Upper lobe of right lung (tissue), 1 donor: ENCODE measurements at regions not wholly inside any gene's neighbourhood (a gene's known extent, or its start where the extent isn't known, plus 50 kb on each side); places are given as distances from the start of the nearest gene placed in this dataset.

Source experiments
- ATAC-seq: fragments of 200-7000 bp; cut with Tn5 transposase; one replicate; pipeline ENCODE4 v1.9.1; 2020; ENCODE audit warnings: mild to moderate bottlenecking, moderate library complexity
- DNase-seq: peaks from one replicate; pipeline ENCODE4 v3.0.0-alpha.2; 2020
- H3K27ac ChIP-seq: fragments of 200-600 bp; one replicate; pipeline ENCODE4 v1.8.0; 2022
- H3K27me3 ChIP-seq: fragments of 200-600 bp; one replicate; pipeline ENCODE4 v1.8.0; 2022; ENCODE audit warnings: mild to moderate bottlenecking
- H3K36me3 ChIP-seq: fragments of 200-600 bp; one replicate; pipeline ENCODE4 v1.8.0; 2022
- H3K4me1 ChIP-seq: fragments of 200-600 bp; one replicate; pipeline ENCODE4 v1.8.0; 2022
- H3K4me3 ChIP-seq: fragments of 200-600 bp; one replicate; pipeline ENCODE4 v1.8.0; 2022; ENCODE audit warnings: mild to moderate bottlenecking
- H3K9me3 ChIP-seq: fragments of 200-600 bp; one replicate; pipeline ENCODE4 v1.8.0; 2022
- CTCF ChIP-seq: fragments of 200-600 bp; IDR thresholded peaks from one replicate; pipeline ENCODE4 v1.8.0; 2022; ENCODE audit warnings: antibody characterized with exemption
- intact Hi-C: fragments of 100-400 bp; cut with DNase I; formaldehyde crosslinking; loops from one replicate; pipeline ENCODE4 v1.11.0; 2022
- donor health status: DM: no; HTN: yes; CAD: no; lungs with severe emphysema.

DNA sequence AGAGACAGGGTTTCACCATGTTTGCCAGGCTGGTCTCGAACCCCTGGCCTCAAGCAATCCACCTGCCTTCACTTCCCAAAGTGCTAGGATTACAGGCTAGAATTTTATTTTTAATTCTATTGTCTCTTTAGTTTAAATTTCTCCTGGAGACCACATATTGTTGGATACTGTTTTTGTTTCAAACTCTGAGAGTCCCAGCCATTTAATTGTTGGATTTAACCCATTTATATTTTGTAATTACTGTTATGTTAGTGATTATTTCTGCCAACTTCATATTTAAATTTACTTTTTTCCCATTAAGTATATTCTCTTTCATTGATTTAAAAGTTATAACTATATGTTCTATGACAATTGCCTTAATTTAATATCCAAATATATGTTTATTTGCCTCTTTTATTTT is 185.6 kb downstream of the ZNF248 start:
- Histone ChIP-seq H3K27me3 (no peaks in the 10 kb centered on the region), H3K4me3 (no peak overlapping the region), H3K27ac (no peak overlapping the region), H3K36me3 (no peaks in the 10 kb centered on the region), H3K9me3 (peaks cover 4% of the 10 kb centered on the region), H3K4me1 (no peaks in the 10 kb centered on the region)
- DNase-seq (no peak), ATAC-seq (no peak)
- intact Hi-C loops: no loop called here
- no peak for TF ChIP-seq CTCF

DNA sequence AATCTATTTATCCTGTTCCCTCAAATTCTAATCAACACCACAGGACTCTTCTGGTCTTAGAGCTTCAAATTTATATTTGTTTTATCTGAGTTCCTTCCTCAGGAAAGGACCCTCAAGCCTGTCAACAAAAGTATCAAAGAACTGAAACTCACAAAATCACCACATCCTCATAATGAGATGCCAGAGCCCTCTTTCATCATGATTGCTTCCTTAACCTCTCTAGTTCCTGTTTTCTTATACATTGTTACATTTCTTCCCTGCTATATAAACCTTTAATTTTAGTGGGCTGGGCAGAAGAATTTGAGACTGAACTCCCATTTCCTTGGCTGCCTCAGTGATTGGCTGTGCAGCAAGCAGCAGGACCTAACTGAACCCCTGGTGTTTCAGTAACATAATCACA is 189.7 kb downstream of the ZNF248 start:
- Histone ChIP-seq H3K4me3 (no peak overlapping the region), H3K9me3 (peaks cover 4% of the 10 kb centered on the region)

DNA sequence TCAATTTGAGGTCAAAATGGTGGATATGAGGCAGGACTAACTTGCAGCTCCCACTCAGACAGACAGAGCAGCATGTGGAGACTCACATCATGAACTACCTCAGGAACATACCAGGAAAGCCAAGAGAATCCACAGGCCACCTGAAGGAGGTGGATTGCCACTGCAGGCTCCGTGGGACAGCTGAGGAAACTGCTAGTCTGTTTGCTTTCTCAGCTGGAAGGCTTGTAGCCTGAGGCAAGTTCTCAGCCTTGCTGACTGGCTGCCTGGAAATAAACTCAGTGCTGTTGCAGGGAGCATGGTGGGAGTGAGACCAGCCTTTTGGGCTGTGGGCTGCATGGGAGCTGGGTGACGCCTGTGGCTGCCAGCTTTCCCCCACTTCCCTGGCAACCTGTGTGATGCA is 202.9 kb downstream of the ZNF248 start:
- no peak overlapping the region for H3K27ac ChIP-seq
- no peak for ATAC-seq
- no peak for DNase-seq
- H3K9me3 ChIP-seq: peaks cover 3% of the 10 kb centered on the region
- no peaks in the 10 kb centered on the region for H3K36me3 ChIP-seq
- H3K27me3 ChIP-seq: no peaks in the 10 kb centered on the region
- no peak for TF ChIP-seq CTCF
- intact Hi-C loops: no loop called here
- H3K4me3 ChIP-seq: no peak overlapping the region
- no peaks in the 10 kb centered on the region for H3K4me1 ChIP-seq

More for the DNA sequence above, 189.7 kb downstream of the ZNF248 start:
- no peaks in the 10 kb centered on the region for H3K4me1 ChIP-seq
- H3K36me3 ChIP-seq: no peaks in the 10 kb centered on the region
- no peak for TF ChIP-seq CTCF
- DNase-seq (no peak), ATAC-seq (no peak)
- H3K27ac ChIP-seq: no peak overlapping the region
- no peaks in the 10 kb centered on the region for H3K27me3 ChIP-seq
- intact Hi-C loops: no loop called here

- no peak overlapping the region for H3K4me3 ChIP-seq
- no peaks in the 10 kb centered on the region for H3K27me3 ChIP-seq
- no peak overlapping the region for H3K27ac ChIP-seq
- no peaks in the 10 kb centered on the region for H3K9me3 ChIP-seq
- H3K36me3 ChIP-seq: no peaks in the 10 kb centered on the region
- H3K4me1 ChIP-seq: no peaks in the 10 kb centered on the region
- DNase-seq (no peak), ATAC-seq (no peak)
- intact Hi-C loops: no loop called here
- TF ChIP-seq CTCF: no peak
Measured at GRCh38 chr10:37643187-37643586, 214.2 kb downstream of the ZNF248 start.

DNA sequence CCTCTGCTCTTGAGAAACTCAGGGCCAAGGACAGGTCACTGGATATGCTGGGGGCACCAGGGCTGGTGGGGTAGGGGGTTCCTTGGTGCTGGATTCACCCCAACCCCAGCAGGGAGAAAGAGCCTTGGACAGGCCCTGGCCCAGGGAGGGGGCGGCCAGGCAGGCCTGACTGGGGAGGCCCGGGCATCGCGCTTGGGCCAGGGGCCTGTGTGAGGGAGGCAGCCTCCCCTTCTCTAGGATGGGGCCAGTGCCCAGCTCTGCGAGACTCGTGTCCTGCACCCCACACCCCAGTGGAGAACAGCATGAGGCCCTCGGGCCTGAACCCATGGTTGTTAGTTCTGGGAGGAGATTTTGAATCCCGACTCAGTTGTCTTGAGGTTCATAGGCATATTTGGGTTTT is 217.1 kb downstream of the ZNF248 start:
- TF ChIP-seq CTCF: no peak
- Histone ChIP-seq H3K36me3 (no peaks in the 10 kb centered on the region), H3K27ac (no peak overlapping the region), H3K9me3 (peaks cover 4% of the 10 kb centered on the region), H3K27me3 (no peaks in the 10 kb centered on the region), H3K4me3 (no peak overlapping the region), H3K4me1 (no peaks in the 10 kb centered on the region)
- ATAC-seq (peak; percentile 37), DNase-seq (no peak)
- intact Hi-C loops: no loop called here

GRCh38 chr10:37639200-37639599 is 218.2 kb downstream of the ZNF248 start:
- DNase-seq: no peak
- TF ChIP-seq CTCF: no peak
- Histone ChIP-seq H3K27me3 (no peaks in the 10 kb centered on the region), H3K4me3 (no peak overlapping the region), H3K36me3 (no peaks in the 10 kb centered on the region), H3K9me3 (peaks cover 4% of the 10 kb centered on the region), H3K27ac (no peak overlapping the region), H3K4me1 (no peaks in the 10 kb centered on the region)
- intact Hi-C loops: no loop called here
- ATAC-seq: peak; percentile 25
